Muscle layer of colon (tissue), 2 donors: ENCODE measurements at regions not wholly inside any gene's neighbourhood (a gene's known extent, or its start where the extent isn't known, plus 50 kb on each side); places are given as distances from the start of the nearest gene placed in this dataset.
"Not testable (repeated sequence)": the region's sequence is repeated elsewhere in the genome, so short reads cannot be mapped to it uniquely, and the experiment has no call there.

ENCODE experiments used
- H3K27ac ChIP-seq: one replicate; pipeline ENCODE4 v1.7.0; 2013; ENCODE audit warnings: low read depth, mild to moderate bottlenecking, low read length, moderate library complexity
- H3K27me3 ChIP-seq, 2 donors: one replicate each; pipeline ENCODE4 v1.7.0; 2013; ENCODE audit warnings: low read length in 2 of 2, mild to moderate bottlenecking in 2 of 2; ENCODE audit not compliant: insufficient read depth in 2 of 2, control insufficient read depth in 1 of 2
- H3K36me3 ChIP-seq: one replicate; pipeline ENCODE4 v1.7.0; 2013; ENCODE audit warnings: mild to moderate bottlenecking, low read length; ENCODE audit not compliant: insufficient read depth
- H3K4me1 ChIP-seq: one replicate; pipeline ENCODE4 v1.7.0; 2013; ENCODE audit warnings: mild to moderate bottlenecking, low read length; ENCODE audit not compliant: insufficient read depth
- H3K4me3 ChIP-seq, 2 donors: one replicate each; pipeline ENCODE4 v1.7.0; 2013; ENCODE audit warnings: low read length in 2 of 2, low read depth in 1 of 2, mild to moderate bottlenecking in 1 of 2, moderate library complexity in 1 of 2
- H3K9ac ChIP-seq: one replicate; pipeline ENCODE4 v1.7.0; 2013; ENCODE audit warnings: low read length
- H3K9me3 ChIP-seq: one replicate; pipeline ENCODE4 v1.7.0; 2013; ENCODE audit warnings: mild to moderate bottlenecking, low read length
- donor health status: abdominal sarcoma.
- donor health status: Adenocarcinoma of cecum.

DNA sequence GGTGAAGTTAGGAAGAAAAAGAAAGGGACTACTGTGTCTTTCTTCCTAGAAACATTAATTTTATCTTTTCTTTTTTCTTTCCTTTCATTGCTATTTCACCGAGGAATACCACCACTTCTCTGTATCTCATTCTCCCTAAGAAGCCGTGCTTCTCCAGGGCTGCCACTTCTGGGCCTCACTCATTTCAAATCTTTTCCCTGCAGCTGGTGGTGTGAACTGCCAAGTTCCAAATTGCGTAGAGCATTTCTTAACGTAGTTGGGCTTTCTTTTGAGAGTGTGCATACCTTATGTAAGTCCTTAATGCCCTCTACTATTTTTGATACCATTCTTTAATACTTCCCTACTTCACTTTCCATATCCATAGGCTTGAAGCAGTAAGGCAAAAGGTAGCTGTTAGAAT, 66.7 kb upstream of the CYP1B1 start:
- H3K9ac ChIP-seq: no peak overlapping the region
- peaks cover 12% of the 10 kb centered on the region for H3K4me1 ChIP-seq
- H3K27me3 ChIP-seq: no peaks in the 10 kb centered on the region
- no peak overlapping the region for H3K27ac ChIP-seq
- H3K36me3 ChIP-seq: no peaks in the 10 kb centered on the region
- H3K4me3 ChIP-seq: no peak overlapping the region
- H3K9me3 ChIP-seq: no peaks in the 10 kb centered on the region

DNA sequence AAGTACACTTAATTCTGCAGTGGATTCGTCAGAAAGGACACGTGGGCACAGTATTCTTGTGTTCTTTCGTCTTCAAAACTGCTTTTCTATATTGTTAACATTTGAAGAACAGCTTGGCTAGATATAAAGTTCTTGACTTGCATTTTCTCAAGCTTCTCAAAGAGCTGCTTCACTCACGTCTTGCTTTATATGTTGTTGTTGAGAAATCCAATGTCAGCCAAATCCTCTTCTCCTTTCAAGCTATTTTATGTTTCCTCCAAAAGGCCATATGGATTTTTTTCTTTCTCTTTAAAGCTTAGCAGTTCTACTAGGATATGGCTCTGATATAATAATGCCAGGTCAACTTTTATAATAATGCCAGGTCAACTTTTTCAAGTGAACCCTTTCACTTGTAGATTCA, 65.5 kb upstream of the CYP1B1 start:
- H3K4me1 ChIP-seq: peaks cover under 1% of the 10 kb centered on the region
- no peak overlapping the region for H3K4me3 ChIP-seq
- H3K27ac ChIP-seq: no peak overlapping the region
- no peaks in the 10 kb centered on the region for H3K36me3 ChIP-seq
- no peaks in the 10 kb centered on the region for H3K9me3 ChIP-seq
- no peak overlapping the region for H3K9ac ChIP-seq
- H3K27me3 ChIP-seq: no peaks in the 10 kb centered on the region

DNA sequence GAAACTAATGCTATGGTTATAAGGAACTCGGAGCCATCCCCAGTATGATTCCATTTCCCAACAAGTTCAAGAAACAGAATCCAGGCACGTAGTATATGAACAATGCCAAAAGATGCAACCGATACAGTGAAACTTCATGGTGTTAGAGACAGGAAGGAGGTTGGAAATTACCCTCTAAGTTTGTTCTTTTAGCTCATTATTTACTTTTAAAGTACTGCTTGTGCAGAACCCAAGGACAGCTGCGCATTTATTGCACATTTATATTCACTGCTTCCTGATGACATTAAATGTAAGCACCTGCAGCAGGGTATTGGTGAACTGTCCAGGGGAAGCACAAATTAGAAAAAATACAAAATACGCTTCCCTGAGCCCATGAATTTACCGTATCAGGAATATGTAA, 63.0 kb upstream of the CYP1B1 start:
- no peaks in the 10 kb centered on the region for H3K9me3 ChIP-seq
- H3K27ac ChIP-seq: no peak overlapping the region
- H3K36me3 ChIP-seq: no peaks in the 10 kb centered on the region
- no peaks in the 10 kb centered on the region for H3K4me1 ChIP-seq
- no peak overlapping the region for H3K4me3 ChIP-seq
- H3K27me3 ChIP-seq: no peaks in the 10 kb centered on the region
- H3K9ac ChIP-seq: no peak overlapping the region

DNA sequence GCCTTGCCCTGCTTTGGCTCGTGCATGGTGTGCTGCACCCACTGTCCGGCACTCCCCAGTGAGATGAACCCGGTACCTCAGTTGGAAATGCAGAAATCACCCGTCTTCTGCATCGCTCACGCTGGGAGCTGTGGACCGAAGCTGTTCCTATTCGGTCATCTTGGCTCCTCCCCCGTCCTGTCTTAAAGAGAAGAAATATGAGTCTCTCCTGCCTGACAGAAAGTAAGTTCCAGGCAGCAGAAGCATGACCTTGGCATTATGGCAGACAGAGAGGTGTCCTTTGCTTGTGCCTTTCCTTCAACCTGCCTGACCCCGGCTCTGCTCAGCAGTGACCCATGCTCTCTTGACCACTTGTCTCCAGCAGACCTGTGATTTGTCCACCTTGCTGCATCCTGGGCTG, 62.5 kb upstream of the CYP1B1 start:
- Histone ChIP-seq H3K27ac (no peak overlapping the region), H3K9me3 (no peaks in the 10 kb centered on the region), H3K36me3 (no peaks in the 10 kb centered on the region), H3K9ac (no peak overlapping the region), H3K4me3 (no peak overlapping the region), H3K4me1 (no peaks in the 10 kb centered on the region), H3K27me3 (no peaks in the 10 kb centered on the region)

DNA sequence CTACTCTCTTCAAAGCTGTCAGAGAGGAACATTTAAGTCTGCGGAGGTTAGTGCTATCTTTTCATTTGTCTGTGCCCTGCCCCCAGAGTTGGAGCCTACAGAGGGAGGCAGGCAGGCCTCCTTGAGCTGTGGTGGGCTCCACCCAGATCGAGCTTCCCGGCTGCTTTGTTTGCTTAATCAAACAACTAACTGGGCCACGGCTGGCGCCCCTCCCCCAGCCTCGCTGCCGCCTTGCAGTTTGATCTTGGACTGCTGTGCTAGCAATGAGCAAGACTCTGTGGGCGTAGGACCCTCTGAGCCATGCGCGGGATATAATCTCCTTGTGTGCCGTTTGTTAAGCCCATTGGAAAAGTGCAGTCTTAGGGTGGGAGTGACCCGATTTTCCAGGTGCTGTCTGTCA, 62.0 kb upstream of the CYP1B1 start:
- not testable (repeated sequence) for H3K4me3 ChIP-seq, H3K27me3 ChIP-seq, H3K9me3 ChIP-seq, H3K9ac ChIP-seq, H3K27ac ChIP-seq, H3K4me1 ChIP-seq, H3K36me3 ChIP-seq

DNA sequence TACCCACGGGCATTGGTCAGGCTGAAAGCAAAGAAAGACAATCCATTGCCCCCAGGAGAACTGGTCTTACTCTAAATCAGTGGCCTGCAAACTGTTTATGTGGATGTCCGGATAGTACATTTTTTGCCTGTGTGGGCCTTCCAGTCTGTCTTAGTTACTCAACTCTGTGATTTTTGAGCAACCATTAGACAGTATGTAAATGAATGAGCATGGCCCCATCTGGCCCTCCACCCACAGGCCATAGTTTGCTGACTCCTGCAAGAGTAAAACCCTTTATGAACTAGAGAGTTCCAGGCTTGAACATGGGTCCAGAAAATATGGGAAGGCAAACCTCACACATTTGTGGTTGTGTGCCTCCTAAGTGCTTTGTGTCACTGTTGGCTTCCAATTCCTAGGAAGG, 55.7 kb upstream of the CYP1B1 start:
- Histone ChIP-seq H3K36me3 (no peaks in the 10 kb centered on the region), H3K27me3 (no peaks in the 10 kb centered on the region), H3K9ac (no peak overlapping the region), H3K4me3 (no peak overlapping the region), H3K4me1 (peaks cover 10% of the 10 kb centered on the region), H3K9me3 (no peaks in the 10 kb centered on the region), H3K27ac (no peak overlapping the region)

DNA sequence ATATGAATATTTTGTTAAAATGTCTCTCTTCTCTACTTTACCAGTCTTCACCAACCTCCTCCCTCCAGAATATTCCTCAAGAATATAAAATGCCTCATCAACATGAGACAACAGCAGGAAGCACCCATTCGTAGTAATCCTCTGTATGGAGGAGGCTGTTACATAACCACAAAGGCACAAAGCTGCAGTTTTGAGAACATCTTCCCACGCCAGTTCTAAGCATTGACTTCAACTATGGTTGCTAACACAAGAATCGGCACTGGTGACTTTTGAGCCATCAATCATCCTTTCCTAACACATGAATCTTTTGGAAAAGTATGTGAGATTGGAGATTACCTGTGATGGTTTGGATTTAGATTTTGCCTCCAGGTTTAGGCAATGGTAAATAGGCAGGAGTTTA, 54.9 kb upstream of the CYP1B1 start:
- no peak overlapping the region for H3K4me3 ChIP-seq
- H3K36me3 ChIP-seq: no peaks in the 10 kb centered on the region
- H3K9me3 ChIP-seq: no peaks in the 10 kb centered on the region
- no peak overlapping the region for H3K27ac ChIP-seq
- H3K4me1 ChIP-seq: peaks cover 10% of the 10 kb centered on the region
- no peaks in the 10 kb centered on the region for H3K27me3 ChIP-seq
- no peak overlapping the region for H3K9ac ChIP-seq

DNA sequence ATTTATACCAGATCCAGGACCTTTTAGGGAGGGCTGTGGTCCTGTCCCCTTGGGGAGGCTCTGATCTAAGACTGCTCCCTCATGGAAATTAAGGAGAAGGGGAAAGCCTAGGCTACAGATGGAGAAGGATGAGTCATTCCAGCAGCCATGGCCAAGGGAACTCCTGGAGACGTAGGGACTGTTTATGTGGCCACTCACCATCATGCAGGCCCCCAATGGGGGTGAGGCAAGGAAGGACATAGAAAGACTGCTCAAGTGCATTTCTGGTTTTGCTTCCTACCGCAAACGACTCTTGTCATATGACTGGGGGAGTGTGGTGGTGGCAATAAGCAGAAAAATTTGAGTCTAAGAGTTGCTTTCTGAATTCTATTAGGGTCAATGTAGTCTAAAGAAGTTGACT, 54.0 kb upstream of the CYP1B1 start:
- no peaks in the 10 kb centered on the region for H3K9me3 ChIP-seq
- peaks cover 10% of the 10 kb centered on the region for H3K4me1 ChIP-seq
- H3K4me3 ChIP-seq: no peak overlapping the region
- H3K36me3 ChIP-seq: no peaks in the 10 kb centered on the region
- H3K27ac ChIP-seq: no peak overlapping the region
- no peak overlapping the region for H3K9ac ChIP-seq
- H3K27me3 ChIP-seq: no peaks in the 10 kb centered on the region

DNA sequence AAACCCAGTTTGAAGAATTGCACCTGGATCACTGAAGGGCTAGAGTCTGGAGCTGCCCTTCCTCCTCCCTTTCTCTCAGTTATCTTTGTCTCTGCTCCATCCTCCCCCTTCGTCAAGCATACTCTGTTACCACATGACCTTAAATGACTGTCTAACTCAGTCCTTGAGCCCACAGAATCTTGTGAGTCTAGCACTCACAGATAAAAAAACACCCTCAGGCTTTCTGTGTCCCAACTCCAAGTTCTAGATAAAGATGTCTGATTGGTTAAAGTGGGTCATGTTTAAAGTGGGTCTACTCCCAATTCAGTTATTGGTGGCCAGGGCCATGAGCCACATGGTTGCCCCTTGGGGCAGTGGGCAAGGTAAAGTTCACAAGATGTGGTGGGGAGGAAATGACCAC, 53.5 kb upstream of the CYP1B1 start:
- H3K9ac ChIP-seq: no peak overlapping the region
- no peak overlapping the region for H3K4me3 ChIP-seq
- no peaks in the 10 kb centered on the region for H3K36me3 ChIP-seq
- no peaks in the 10 kb centered on the region for H3K27me3 ChIP-seq
- peaks cover 10% of the 10 kb centered on the region for H3K4me1 ChIP-seq
- H3K9me3 ChIP-seq: no peaks in the 10 kb centered on the region
- no peak overlapping the region for H3K27ac ChIP-seq

DNA sequence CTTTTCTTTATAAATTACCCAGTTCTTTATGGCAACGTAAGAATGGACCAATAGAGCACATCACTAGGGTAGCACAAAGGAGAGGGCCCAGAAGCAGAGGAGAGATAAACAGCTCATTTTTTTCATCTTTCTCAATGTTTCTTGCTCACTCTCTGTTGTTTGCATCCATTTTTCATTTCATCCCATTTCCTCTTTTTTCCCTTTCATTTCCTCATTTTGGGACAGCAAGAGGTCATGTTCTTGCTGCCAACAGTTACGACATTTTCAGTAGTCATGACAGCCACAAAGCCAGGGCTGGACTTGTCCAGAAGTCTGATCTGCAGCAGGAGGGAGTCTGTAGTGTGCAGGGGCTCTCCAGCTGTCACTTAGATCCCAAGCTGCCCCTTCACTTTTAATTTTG, 52.7 kb upstream of the CYP1B1 start:
- Histone ChIP-seq H3K4me3 (no peak overlapping the region), H3K36me3 (no peaks in the 10 kb centered on the region), H3K9ac (no peak overlapping the region), H3K27me3 (no peaks in the 10 kb centered on the region), H3K27ac (peak overlapping the region; percentile 22), H3K4me1 (peaks cover 10% of the 10 kb centered on the region), H3K9me3 (no peaks in the 10 kb centered on the region)

DNA sequence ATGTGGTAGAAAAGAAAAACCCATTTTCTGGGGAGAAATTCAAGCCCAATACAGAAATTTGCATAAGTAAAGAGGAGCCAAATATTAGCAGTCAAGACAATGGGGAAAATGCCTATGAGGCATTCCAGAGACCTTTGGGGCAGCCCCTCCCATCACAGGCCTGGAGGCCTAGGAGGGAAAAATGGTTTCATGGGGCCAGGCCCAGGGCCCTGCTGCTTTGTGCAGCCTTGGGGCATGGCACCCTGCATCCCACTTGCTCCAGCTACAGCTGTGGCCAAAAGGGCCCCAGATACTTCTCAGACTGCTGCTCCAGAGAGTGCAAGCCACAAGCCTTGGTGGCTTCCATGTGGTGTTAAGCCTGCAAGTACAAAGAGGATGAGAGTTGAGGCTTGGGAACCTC, 51.3 kb upstream of the CYP1B1 start:
- Histone ChIP-seq H3K4me1 (peaks cover 10% of the 10 kb centered on the region), H3K9ac (no peak overlapping the region)

DNA sequence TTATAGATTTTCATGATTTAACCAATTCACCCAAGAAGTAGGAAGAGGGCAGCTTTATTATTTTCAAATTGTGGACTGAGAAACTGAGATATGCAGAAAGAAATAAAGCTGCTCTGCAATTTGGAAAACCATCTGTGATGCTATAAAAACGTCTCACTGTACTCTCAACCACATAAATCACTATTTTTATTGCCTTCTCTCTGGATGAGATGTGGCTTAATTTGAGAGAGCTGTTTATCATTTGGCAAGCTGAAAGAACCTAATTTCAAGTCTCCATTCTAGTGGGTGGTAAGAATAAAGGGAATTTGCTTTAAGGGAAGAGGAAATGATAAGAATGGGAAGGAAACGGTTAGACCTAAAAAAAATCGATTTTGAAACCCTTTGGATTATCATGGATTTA, 49.9 kb upstream of the CYP1B1 start:
- no peak overlapping the region for H3K4me3 ChIP-seq
- no peak overlapping the region for H3K27ac ChIP-seq
- no peaks in the 10 kb centered on the region for H3K27me3 ChIP-seq
- peaks cover 10% of the 10 kb centered on the region for H3K4me1 ChIP-seq
- H3K36me3 ChIP-seq: no peaks in the 10 kb centered on the region
- no peaks in the 10 kb centered on the region for H3K9me3 ChIP-seq
- no peak overlapping the region for H3K9ac ChIP-seq

More for the DNA sequence above, 51.3 kb upstream of the CYP1B1 start:
- H3K9me3 ChIP-seq: no peaks in the 10 kb centered on the region
- no peak overlapping the region for H3K4me3 ChIP-seq
- no peak overlapping the region for H3K27ac ChIP-seq
- H3K36me3 ChIP-seq: no peaks in the 10 kb centered on the region
- H3K27me3 ChIP-seq: no peaks in the 10 kb centered on the region
